Smooth muscle cell (in vitro differentiated cells): ENCODE measurements at regions not wholly inside any gene's neighbourhood (a gene's known extent, or its start where the extent isn't known, plus 50 kb on each side); places are given as distances from the start of the nearest gene placed in this dataset.

Source experiments
- DNase-seq: peaks from one replicate; lab custom pipeline; 2025; ENCODE audit not compliant: unreplicated experiment; lab: John Stamatoyannopoulos, UW
- H2AFZ ChIP-seq: fragments of 200-600 bp; sonication (generic); 2 replicates; pipeline ENCODE4 v1.6.0; 2016; ENCODE audit warnings: antibody characterized with exemption, low read depth, mild to moderate bottlenecking
- H3F3A ChIP-seq: fragments of 200-600 bp; sonication (generic); 2 replicates; pipeline ENCODE4 v1.6.0; 2017; ENCODE audit warnings: antibody characterized with exemption, low read depth
- H3K27ac ChIP-seq: fragments of 200-600 bp; sonication (generic); 2 replicates; pipeline ENCODE4 v1.5.1; 2016; ENCODE audit warnings: low read depth, mild to moderate bottlenecking
- H3K27me3 ChIP-seq: fragments of 200-600 bp; sonication (generic); 2 replicates; pipeline ENCODE4 v1.6.1; 2016; ENCODE audit warnings: low read depth, mild to moderate bottlenecking
- H3K36me3 ChIP-seq: fragments of 200-600 bp; sonication (generic); 2 replicates; pipeline ENCODE4 v1.5.1; 2016; ENCODE audit warnings: low read depth
- H3K4me1 ChIP-seq: fragments of 200-600 bp; sonication (generic); 2 replicates; pipeline ENCODE4 v1.5.1; 2016; ENCODE audit warnings: low read depth
- H3K4me2 ChIP-seq: fragments of 200-600 bp; sonication (generic); 2 replicates; pipeline ENCODE4 v1.6.0; 2016; ENCODE audit warnings: mild to moderate bottlenecking
- H3K4me3 ChIP-seq: fragments of 200-600 bp; sonication (generic); 2 replicates; pipeline ENCODE4 v1.5.1; 2016; ENCODE audit warnings: mild to moderate bottlenecking
- H3K79me2 ChIP-seq: fragments of 200-600 bp; sonication (generic); 2 replicates; pipeline ENCODE4 v1.6.0; 2016; ENCODE audit warnings: low read depth, mild to moderate bottlenecking
- H3K9ac ChIP-seq: fragments of 200-600 bp; sonication (generic); 2 replicates; pipeline ENCODE4 v1.6.0; 2016; ENCODE audit warnings: low read depth
- H3K9me3 ChIP-seq: fragments of 200-600 bp; sonication (generic); replicated peaks from 2 replicates; pipeline ENCODE4 v1.5.1; 2016; ENCODE audit warnings: low read depth
- H4K20me1 ChIP-seq: fragments of 200-600 bp; sonication (generic); 2 replicates; pipeline ENCODE4 v1.6.0; 2016; ENCODE audit warnings: low read depth
- CTCF ChIP-seq: fragments of 200-600 bp; sonication (generic); IDR thresholded peaks from 2 replicates; pipeline ENCODE4 v1.5.1; 2017; ENCODE audit warnings: borderline replicate concordance, mild to moderate bottlenecking, antibody characterized with exemption; ENCODE audit not compliant: insufficient read depth, poor library complexity, severe bottlenecking
- WGBS: methylation state at CpG from one replicate; pipeline ENCODE4 v1.1.7; 2016; ENCODE audit warnings: low lambda C conversion rate; 5-methylcytosine and 5-hydroxymethylcytosine counted together

DNA sequence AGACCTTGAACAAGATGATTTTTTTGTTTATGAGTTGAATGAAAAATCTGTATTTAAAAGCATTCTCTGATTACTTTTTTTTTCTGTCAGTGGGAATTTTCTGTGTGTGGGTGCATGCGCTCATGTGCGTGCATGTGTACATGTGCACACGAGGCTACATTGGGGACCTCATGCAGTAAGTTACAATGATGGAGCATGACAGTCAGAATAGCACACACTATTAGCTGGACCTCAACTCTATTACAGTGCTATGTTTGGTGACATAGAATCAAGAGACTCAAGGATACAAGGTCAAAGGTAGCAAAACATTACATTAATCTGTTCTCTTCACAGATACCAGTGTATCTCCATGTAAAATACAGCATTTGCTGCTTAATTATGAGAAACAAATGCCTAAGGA lies 276.8 kb upstream of the FIGN start:
- Histone ChIP-seq H3F3A (no peaks in the 10 kb centered on the region), H3K9me3 (no peaks in the 10 kb centered on the region), H3K36me3 (no peaks in the 10 kb centered on the region), H3K9ac (no peak overlapping the region), H3K4me3 (no peak overlapping the region), H3K4me1 (peaks cover 19% of the 10 kb centered on the region), H3K27me3 (no peaks in the 10 kb centered on the region), H2AFZ (no peak overlapping the region), H3K4me2 (no peak overlapping the region), H4K20me1 (no peaks in the 10 kb centered on the region), H3K79me2 (no peaks in the 10 kb centered on the region), H3K27ac (no peak overlapping the region)
- DNase-seq: no peak
- no peak for TF ChIP-seq CTCF
- 98% methylated on average over 3 of the region's 3 CpGs for WGBS

DNA sequence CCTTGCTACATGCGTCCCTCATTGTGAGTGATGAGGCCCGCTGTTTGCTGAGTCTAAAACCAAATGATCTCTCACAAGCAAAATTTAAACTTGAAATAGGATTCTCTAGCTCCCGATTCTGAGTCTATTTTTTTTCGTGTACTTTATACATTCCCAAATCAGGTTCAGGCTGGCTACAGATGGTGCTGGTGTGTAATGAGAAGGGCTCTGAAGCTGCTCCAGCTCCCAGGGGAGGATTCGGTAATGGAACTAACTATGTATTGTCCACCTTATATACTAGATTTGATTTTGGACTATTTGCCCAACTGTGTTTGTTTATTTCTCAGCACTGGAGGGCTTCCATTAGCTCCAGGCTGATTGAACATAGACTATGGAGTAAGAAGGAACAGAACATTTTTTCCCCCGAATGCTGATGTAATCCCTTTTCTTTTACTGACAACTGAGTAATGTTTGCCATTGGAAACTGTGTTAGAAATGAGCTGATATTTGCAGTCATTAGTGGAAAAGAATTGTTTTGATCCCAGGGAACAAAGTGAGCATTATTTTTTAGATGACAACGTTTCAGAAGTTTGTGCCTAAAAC lies 274.0 kb upstream of the FIGN start:
- no peak overlapping the region for H3K9ac ChIP-seq
- WGBS: 86% methylated on average over 7 of the region's 7 CpGs
- H3K4me2 ChIP-seq: no peak overlapping the region
- TF ChIP-seq CTCF: no peak
- H3K9me3 ChIP-seq: no peaks in the 10 kb centered on the region
- H3F3A ChIP-seq: no peaks in the 10 kb centered on the region
- H2AFZ ChIP-seq: no peak overlapping the region
- H3K36me3 ChIP-seq: no peaks in the 10 kb centered on the region
- DNase-seq: no peak
- H3K27ac ChIP-seq: no peak overlapping the region
- peaks cover 14% of the 10 kb centered on the region for H3K4me1 ChIP-seq
- no peaks in the 10 kb centered on the region for H3K27me3 ChIP-seq
- H3K79me2 ChIP-seq: no peaks in the 10 kb centered on the region
- H3K4me3 ChIP-seq: no peak overlapping the region
- no peaks in the 10 kb centered on the region for H4K20me1 ChIP-seq

DNA sequence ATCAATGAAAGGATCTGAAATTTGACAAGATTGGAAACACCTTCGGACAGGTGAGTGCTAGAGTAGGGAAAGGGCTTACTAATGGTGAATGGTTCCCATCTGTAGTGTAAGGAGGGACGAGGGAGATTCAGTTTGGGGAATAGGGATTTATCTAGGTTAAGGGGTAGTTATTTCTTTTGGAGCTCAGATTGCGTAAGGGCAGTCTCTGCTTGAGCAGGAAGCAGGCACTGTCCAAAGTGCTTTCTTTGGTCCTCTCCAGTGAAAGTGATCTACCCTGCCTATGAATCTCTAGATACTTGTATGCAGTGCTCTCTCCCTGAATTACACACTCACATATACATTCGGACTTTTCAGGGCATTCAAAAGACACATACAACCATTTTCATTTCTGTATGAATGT lies 272.9 kb upstream of the FIGN start:
- Histone ChIP-seq H2AFZ (no peak overlapping the region), H3K36me3 (no peaks in the 10 kb centered on the region), H3K4me1 (peaks cover 3% of the 10 kb centered on the region), H3K27ac (no peak overlapping the region), H3K4me2 (no peak overlapping the region), H3K9ac (no peak overlapping the region), H3K27me3 (no peaks in the 10 kb centered on the region), H4K20me1 (no peaks in the 10 kb centered on the region), H3F3A (no peaks in the 10 kb centered on the region), H3K9me3 (no peaks in the 10 kb centered on the region), H3K4me3 (no peak overlapping the region), H3K79me2 (no peaks in the 10 kb centered on the region)
- 88% methylated on average over 4 of the region's 4 CpGs for WGBS
- no peak for DNase-seq
- TF ChIP-seq CTCF: no peak

DNA sequence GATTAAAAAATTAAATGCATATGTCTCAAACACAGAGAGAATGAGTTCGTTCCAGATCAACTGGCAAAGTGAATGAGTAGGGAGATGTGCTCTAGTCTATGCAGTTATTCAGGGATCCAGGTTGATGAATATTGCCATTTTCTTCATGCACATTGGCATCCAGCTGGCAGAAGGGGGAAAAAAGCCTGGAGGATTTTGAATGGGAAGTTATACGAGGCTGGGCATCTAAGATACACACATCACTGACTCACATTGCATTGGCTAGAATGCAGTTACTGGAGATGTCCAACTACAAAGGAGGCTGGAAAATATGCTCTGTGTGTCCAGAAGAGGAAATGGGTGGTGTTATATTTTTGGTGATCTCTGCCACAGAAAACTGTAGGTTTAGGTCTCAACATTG lies 270.9 kb upstream of the FIGN start:
- TF ChIP-seq CTCF: no peak
- WGBS: 90% methylated on average over 2 of the region's 2 CpGs
- Histone ChIP-seq H3K27ac (no peak overlapping the region), H3K9me3 (no peaks in the 10 kb centered on the region), H3K79me2 (no peaks in the 10 kb centered on the region), H3K9ac (no peak overlapping the region), H3K27me3 (no peaks in the 10 kb centered on the region), H3K4me2 (no peak overlapping the region), H3K36me3 (no peaks in the 10 kb centered on the region), H4K20me1 (no peaks in the 10 kb centered on the region), H3F3A (no peaks in the 10 kb centered on the region), H3K4me1 (no peaks in the 10 kb centered on the region), H2AFZ (no peak overlapping the region), H3K4me3 (no peak overlapping the region)
- no peak for DNase-seq
